H9 (cell line): ENCODE measurements at regions not wholly inside any gene's neighbourhood (a gene's known extent, or its start where the extent isn't known, plus 50 kb on each side); places are given as distances from the start of the nearest gene placed in this dataset.

Experiments
- DNase-seq: peaks from one replicate; pipeline ENCODE4 v3.0.0-alpha.2; 2017
- H2AFZ ChIP-seq: one replicate; pipeline ENCODE4 v1.6.1; 2013; ENCODE audit warnings: mild to moderate bottlenecking, low read length, control low read depth, moderate library complexity
- H2AK5ac ChIP-seq: 2 replicates; pipeline ENCODE4 v1.6.1; 2013; ENCODE audit warnings: low read length, control low read depth, mixed read lengths; ENCODE audit not compliant: insufficient read length
- H2BK120ac ChIP-seq: one replicate; pipeline ENCODE4 v1.6.1; 2013; ENCODE audit warnings: low read depth, mild to moderate bottlenecking, low read length, control low read depth, inconsistent platforms; ENCODE audit not compliant: poor library complexity, severe bottlenecking
- H2BK12ac ChIP-seq: 2 replicates; pipeline ENCODE4 v1.6.1; 2013; ENCODE audit warnings: low read length, control low read depth, mixed read lengths, low read depth; ENCODE audit not compliant: insufficient read length
- H2BK15ac ChIP-seq: 2 replicates; pipeline ENCODE4 v1.6.1; 2013; ENCODE audit warnings: low read depth, low read length, control low read depth
- H2BK20ac ChIP-seq: one replicate; pipeline ENCODE4 v1.6.1; 2013; ENCODE audit warnings: low read depth, mild to moderate bottlenecking, low read length, control low read depth, inconsistent platforms; ENCODE audit not compliant: poor library complexity, severe bottlenecking
- H2BK5ac ChIP-seq: 2 replicates; pipeline ENCODE4 v1.6.1; 2013; ENCODE audit warnings: low read length, control low read depth, mixed read lengths; ENCODE audit not compliant: insufficient read length
- H3K14ac ChIP-seq: 2 replicates; pipeline ENCODE4 v1.6.1; 2013; ENCODE audit warnings: low read length, control low read depth; ENCODE audit not compliant: insufficient read depth
- H3K18ac ChIP-seq: 2 replicates; pipeline ENCODE4 v1.6.1; 2013; ENCODE audit warnings: low read depth, mild to moderate bottlenecking, mixed read lengths, low read length, control low read depth; ENCODE audit not compliant: insufficient read length
- H3K23ac ChIP-seq: 2 replicates; pipeline ENCODE4 v1.6.1; 2013; ENCODE audit warnings: low read length, control low read depth, mixed read lengths, low read depth; ENCODE audit not compliant: insufficient read length
- H3K23me2 ChIP-seq: 2 replicates; pipeline ENCODE4 v1.6.1; 2013; ENCODE audit warnings: low read depth, mild to moderate bottlenecking, mixed read lengths, low read length, control low read depth; ENCODE audit not compliant: insufficient read length, poor library complexity, severe bottlenecking
- H3K27ac ChIP-seq: 2 replicates; pipeline ENCODE4 v1.5.1; 2013; ENCODE audit warnings: low read length, control low read depth, mixed read lengths, low read depth; ENCODE audit not compliant: insufficient read length
- H3K27me3 ChIP-seq: 2 replicates; pipeline ENCODE4 v1.6.1; 2013; ENCODE audit warnings: low read length, control low read depth, inconsistent platforms; ENCODE audit not compliant: insufficient read depth
- H3K4ac ChIP-seq: 2 replicates; pipeline ENCODE4 v1.6.1; 2013; ENCODE audit warnings: low read depth, mild to moderate bottlenecking, control low read depth, inconsistent platforms, low read length, moderate library complexity
- H3K4me1 ChIP-seq: 2 replicates; pipeline ENCODE4 v1.6.1; 2013; ENCODE audit warnings: low read length, control low read depth, inconsistent platforms; ENCODE audit not compliant: insufficient read depth
- H3K4me2 ChIP-seq: 2 replicates; pipeline ENCODE4 v1.6.1; 2013; ENCODE audit warnings: low read length, control low read depth, mixed read lengths; ENCODE audit not compliant: insufficient read length, insufficient read depth
- H3K56ac ChIP-seq: 2 replicates; pipeline ENCODE4 v1.6.1; 2013; ENCODE audit warnings: low read depth, mild to moderate bottlenecking, mixed read lengths, low read length, control low read depth; ENCODE audit not compliant: insufficient read length
- H3K79me1 ChIP-seq: 2 replicates; pipeline ENCODE4 v1.6.1; 2013; ENCODE audit warnings: low read depth, mild to moderate bottlenecking, moderate library complexity, low read length, control low read depth, inconsistent platforms; ENCODE audit not compliant: insufficient read depth, poor library complexity, severe bottlenecking
- H3K79me2 ChIP-seq: 2 replicates; pipeline ENCODE4 v1.6.1; 2013; ENCODE audit warnings: low read length, control low read depth, inconsistent platforms; ENCODE audit not compliant: insufficient read depth
- H3K9ac ChIP-seq: 2 replicates; pipeline ENCODE4 v1.6.1; 2013; ENCODE audit warnings: low read length, control low read depth, mixed read lengths; ENCODE audit not compliant: insufficient read length; ENCODE audit errors: extremely low read depth
- H3K9me3 ChIP-seq: one replicate; pipeline ENCODE4 v1.6.1; 2013; ENCODE audit warnings: low read depth, low read length, inconsistent platforms; ENCODE audit not compliant: control insufficient read depth
- H3T11ph ChIP-seq: one replicate; pipeline ENCODE4 v1.6.1; 2013; ENCODE audit warnings: mild to moderate bottlenecking, low read length, control low read depth, inconsistent platforms
- H4K20me1 ChIP-seq: one replicate; pipeline ENCODE4 v1.6.1; 2013; ENCODE audit not compliant: control insufficient read depth, insufficient read length, insufficient read depth
- H4K5ac ChIP-seq: 2 replicates; pipeline ENCODE4 v1.6.1; 2013; ENCODE audit warnings: low read depth, mild to moderate bottlenecking, mixed read lengths, low read length, control low read depth; ENCODE audit not compliant: insufficient read length
- H4K8ac ChIP-seq: replicated peaks from 2 replicates; pipeline ENCODE4 v1.6.1; 2013; ENCODE audit warnings: low read length, control low read depth, mixed read lengths, low read depth; ENCODE audit not compliant: insufficient read length
- H4K91ac ChIP-seq: 2 replicates; pipeline ENCODE4 v1.6.1; 2013; ENCODE audit warnings: low read depth, mild to moderate bottlenecking, moderate library complexity, mixed read lengths, low read length, control low read depth; ENCODE audit not compliant: insufficient read length
- H3K27ac Mint-ChIP-seq, 3 experiments: 2 replicates in 2 of 3; 3 replicates in 1 of 3; pipeline ENCODE4 v1.8.0; 2020 to 2021; ENCODE audit warnings: mixed read lengths in 3 of 3, mild to moderate bottlenecking in 1 of 3, moderate library complexity in 1 of 3
- H3K27me3 Mint-ChIP-seq: 2 replicates; pipeline ENCODE4 v1.8.0; 2021; ENCODE audit warnings: low read depth, mild to moderate bottlenecking, moderate library complexity, mixed read lengths
- H3K36me3 Mint-ChIP-seq, 3 experiments: 2 replicates in 2 of 3; 3 replicates in 1 of 3; pipeline ENCODE4 v1.8.0; 2020 to 2021; ENCODE audit warnings: low read depth in 3 of 3, mixed read lengths in 3 of 3; ENCODE audit not compliant: insufficient read depth in 1 of 3
- H3K4me1 Mint-ChIP-seq, 2 experiments: 2 replicates each; pipeline ENCODE4 v1.8.0; 2020; ENCODE audit warnings: mixed read lengths in 2 of 2
- H3K4me3 Mint-ChIP-seq, 2 experiments: 2 replicates in 1 of 2; 3 replicates in 1 of 2; pipeline ENCODE4 v1.8.0; 2020 to 2021; ENCODE audit warnings: mild to moderate bottlenecking in 2 of 2, mixed read lengths in 2 of 2, moderate library complexity in 1 of 2
- H3K9me3 Mint-ChIP-seq, 2 experiments: 2 replicates in 1 of 2; 3 replicates in 1 of 2; pipeline ENCODE4 v1.8.0; 2020; ENCODE audit warnings: mild to moderate bottlenecking in 2 of 2, mixed read lengths in 2 of 2, moderate library complexity in 1 of 2
- WGBS: extraction: QIAGEN DNeasy Blood & Tissue Kit; methylation state at CpG from one replicate; pipeline ENCODE4 v1.1.7; 2013; ENCODE audit warnings: missing lambda C conversion rate, low lambda C conversion rate, mixed read lengths; ENCODE audit not compliant: insufficient read length; ENCODE audit errors: extremely low coverage; 5-methylcytosine and 5-hydroxymethylcytosine counted together
- TF ChIP-seq, protein P1 (sequence below): fragments of 200-600 bp; sonication (generic); conservative IDR thresholded peaks from 3 replicates; pipeline ENCODE4 v1.8.0; 2021; ENCODE audit warnings: antibody characterized with exemption, mild to moderate bottlenecking

DNA sequence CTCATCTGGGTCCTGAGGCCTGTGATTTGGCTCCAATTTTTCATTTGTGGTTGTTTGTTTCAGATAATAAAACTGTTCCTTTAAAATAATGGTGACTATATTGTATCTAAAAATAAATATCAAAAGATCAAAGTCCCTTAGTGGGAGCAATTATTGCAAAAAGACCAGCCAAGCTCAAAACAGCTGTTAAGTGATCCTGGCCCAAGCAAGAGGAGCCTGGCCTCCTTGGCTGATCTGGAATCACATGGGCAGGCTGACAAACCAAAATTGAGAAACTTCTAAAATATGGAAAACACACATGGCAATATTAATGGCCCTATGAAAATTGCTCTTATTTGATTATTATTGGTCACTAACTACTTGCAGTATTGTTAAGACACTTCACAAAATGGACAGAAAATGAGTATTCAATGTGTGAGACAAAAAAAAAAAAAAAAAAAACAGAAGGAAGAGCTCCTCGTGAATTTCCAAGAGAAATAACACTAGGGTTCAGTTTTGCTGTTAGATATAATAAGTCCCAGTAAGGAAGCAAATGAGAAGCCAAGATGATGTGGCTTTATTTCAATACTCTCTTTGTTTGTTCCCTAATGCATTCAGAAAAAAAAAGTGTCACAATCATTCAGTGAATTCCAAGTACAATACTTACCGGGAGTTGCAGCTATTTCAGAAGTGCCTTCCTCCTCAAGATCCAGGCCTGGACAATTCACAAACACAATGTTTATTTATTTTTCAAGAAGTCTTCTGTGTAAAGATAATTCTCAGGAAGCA lies 105.1 kb downstream of the SEC16B start:
- Histone ChIP-seq H3K14ac (no peak overlapping the region), H3K4me2 (no peak overlapping the region), H2BK20ac (no peak overlapping the region), H3T11ph (no peak overlapping the region), H3K27me3 (no peaks in the 10 kb centered on the region), H3K79me1 (no peaks in the 10 kb centered on the region), H3K79me2 (no peaks in the 10 kb centered on the region), H2AFZ (no peak overlapping the region), H2BK12ac (no peak overlapping the region), H3K27ac (no peak overlapping the region), H2AK5ac (no peak overlapping the region), H4K91ac (no peak overlapping the region), H3K23me2 (no peaks in the 10 kb centered on the region), H2BK15ac (no peak overlapping the region), H2BK120ac (no peak overlapping the region), H4K8ac (no peak overlapping the region), H3K23ac (no peak overlapping the region), H4K20me1 (no peaks in the 10 kb centered on the region), H3K18ac (no peak overlapping the region), H2BK5ac (no peak overlapping the region), H3K56ac (no peak overlapping the region), H3K4ac (no peak overlapping the region), H4K5ac (no peak overlapping the region), H3K4me1 (no peaks in the 10 kb centered on the region), H3K9me3 (no peaks in the 10 kb centered on the region), H3K9ac (no peak overlapping the region)
- WGBS = no CpG with 5 or more reads among the region's 2 CpGs
- TF ChIP-seq, protein P1, sequence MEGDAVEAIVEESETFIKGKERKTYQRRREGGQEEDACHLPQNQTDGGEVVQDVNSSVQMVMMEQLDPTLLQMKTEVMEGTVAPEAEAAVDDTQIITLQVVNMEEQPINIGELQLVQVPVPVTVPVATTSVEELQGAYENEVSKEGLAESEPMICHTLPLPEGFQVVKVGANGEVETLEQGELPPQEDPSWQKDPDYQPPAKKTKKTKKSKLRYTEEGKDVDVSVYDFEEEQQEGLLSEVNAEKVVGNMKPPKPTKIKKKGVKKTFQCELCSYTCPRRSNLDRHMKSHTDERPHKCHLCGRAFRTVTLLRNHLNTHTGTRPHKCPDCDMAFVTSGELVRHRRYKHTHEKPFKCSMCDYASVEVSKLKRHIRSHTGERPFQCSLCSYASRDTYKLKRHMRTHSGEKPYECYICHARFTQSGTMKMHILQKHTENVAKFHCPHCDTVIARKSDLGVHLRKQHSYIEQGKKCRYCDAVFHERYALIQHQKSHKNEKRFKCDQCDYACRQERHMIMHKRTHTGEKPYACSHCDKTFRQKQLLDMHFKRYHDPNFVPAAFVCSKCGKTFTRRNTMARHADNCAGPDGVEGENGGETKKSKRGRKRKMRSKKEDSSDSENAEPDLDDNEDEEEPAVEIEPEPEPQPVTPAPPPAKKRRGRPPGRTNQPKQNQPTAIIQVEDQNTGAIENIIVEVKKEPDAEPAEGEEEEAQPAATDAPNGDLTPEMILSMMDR = no peak
- Mint-ChIP-seq H3K9me3 (no peaks in the 10 kb centered on the region), H3K27me3 (no peaks in the 10 kb centered on the region; the same call in 1 of the 2 replicates), H3K36me3 (no peaks in the 10 kb centered on the region; a peak in 1 of 7 replicates), H3K27ac (no peak overlapping the region), H3K4me1 (no peaks in the 10 kb centered on the region), H3K4me3 (no peak overlapping the region)
- no peak for DNase-seq
